A549 (cell line): ENCODE measurements at regions not wholly inside any gene's neighbourhood (a gene's known extent, or its start where the extent isn't known, plus 50 kb on each side); places are given as distances from the start of the nearest gene placed in this dataset.

Experiments
- ATAC-seq, 2 experiments: fragments of 200-7000 bp in 1 of 2; fragments of >200 bp in 1 of 2; cut with Nextera tagmentation in 1 of 2; cut with Tn5 transposase in 1 of 2; 3 replicates each; pipeline versions ENCODE4 v1.8.0 to v1.9.1; 2018 to 2020; ENCODE audit warnings: mild to moderate bottlenecking in 1 of 2, moderate library complexity in 1 of 2
- CTCF ChIA-PET: fragments of 300-600 bp; sonication (Branson Sonifier 250); formaldehyde crosslinking; extraction: SDS; loops from one replicate; lab custom pipeline; 2021; ENCODE audit warnings: antibody characterized with exemption, inconsistent platforms; lab: Yijun Ruan, JAX
- POLR2A ChIA-PET: fragments of 350-600 bp; formaldehyde crosslinking; extraction: SDS; loops from one replicate; lab custom pipeline; 2021; ENCODE audit warnings: antibody characterized with exemption, inconsistent platforms; lab: Yijun Ruan, JAX
- DNase-seq, 2 experiments: peaks; one replicate each; pipeline versions ENCODE4 v3.0.0 to v3.0.0-alpha.2; 2011 to 2016; ENCODE audit warnings: low read depth in 1 of 2, low spot score in 1 of 2
- FAIRE-seq: peaks from 2 replicates; lab custom pipeline; 2011; peaks lifted over from hg19 to GRCh38; lab: Jason Lieb, UNC
- H3K27ac ChIP-seq, 2 experiments: fragments of >200 bp; sonication (Bioruptor Twin); formaldehyde crosslinking; 3 replicates each; pipeline ENCODE4 v1.5.1; 2016 to 2017
- H3K4me1 ChIP-seq: fragments of >200 bp; sonication (Bioruptor Twin); formaldehyde crosslinking; 3 replicates; pipeline ENCODE4 v1.6.1; 2016
- H3K4me2 ChIP-seq: fragments of >200 bp; sonication (Bioruptor Twin); formaldehyde crosslinking; 3 replicates; pipeline ENCODE4 v1.6.1; 2016
- H3K4me3 ChIP-seq: fragments of >200 bp; sonication (Bioruptor Twin); formaldehyde crosslinking; 3 replicates; pipeline ENCODE4 v1.5.1; 2016
- H3K9me3 ChIP-seq: fragments of >200 bp; sonication (Bioruptor Twin); formaldehyde crosslinking; 3 replicates; pipeline ENCODE4 v1.6.1; 2016
- CBX2 ChIP-seq: fragments of 200-600 bp; sonication (generic); IDR thresholded peaks from 2 replicates; pipeline ENCODE4 v1.6.1; 2016; ENCODE audit warnings: low read depth, mild to moderate bottlenecking, borderline replicate concordance
- CEBPB ChIP-seq, 2 experiments: fragments of >200 bp in 1 of 2; sonication (Bioruptor Twin) in 1 of 2; formaldehyde crosslinking in 1 of 2; IDR thresholded peaks; 2 replicates each; pipeline ENCODE4 v1.6.1; 2012 to 2016
- CHD2 ChIP-seq: fragments of 150-350 bp; IDR thresholded peaks from 2 replicates; pipeline ENCODE4 v1.6.1; 2014; ENCODE audit warnings: low read length; ENCODE audit not compliant: partially characterized antibody
- CHD4 ChIP-seq: fragments of 200-600 bp; sonication (generic); IDR thresholded peaks from 2 replicates; pipeline ENCODE4 v1.6.1; 2016; ENCODE audit warnings: antibody characterized with exemption, mild to moderate bottlenecking, borderline replicate concordance
- EHF ChIP-seq: fragments of 250-450 bp; sonication (Bioruptor Pico); IDR thresholded peaks from 2 replicates; pipeline ENCODE4 v1.5.0; 2020; ENCODE audit warnings: mild to moderate bottlenecking
- EP300 ChIP-seq, 2 experiments: fragments of >200 bp; sonication (Bioruptor Twin); formaldehyde crosslinking; IDR thresholded peaks; 2 replicates in 1 of 2; 3 replicates in 1 of 2; pipeline ENCODE4 v1.6.1; 2016 to 2017
- FOSB ChIP-seq: fragments of 250-450 bp; sonication (Bioruptor Pico); IDR thresholded peaks from 2 replicates; pipeline ENCODE4 v1.5.0; 2020; ENCODE audit warnings: mild to moderate bottlenecking, moderate library complexity
- FOSL2 ChIP-seq, 2 experiments: fragments of 450-650 bp in 1 of 2; fragments of >200 bp in 1 of 2; sonication (Bioruptor Twin) in 1 of 2; formaldehyde crosslinking; IDR thresholded peaks; 2 replicates each; pipeline versions ENCODE4 v1.5.0 to v1.6.1; 2016 to 2020; ENCODE audit warnings: mild to moderate bottlenecking in 1 of 2, moderate library complexity in 1 of 2
- GATA3 ChIP-seq: IDR thresholded peaks from 2 replicates; pipeline ENCODE4 v1.6.1; 2012; ENCODE audit warnings: borderline replicate concordance
- HDAC2 ChIP-seq: fragments of 200-600 bp; sonication (generic); IDR thresholded peaks from 2 replicates; pipeline ENCODE4 v1.6.1; 2016
- KDM1A ChIP-seq: fragments of 200-600 bp; sonication (generic); IDR thresholded peaks from 2 replicates; pipeline ENCODE4 v1.6.1; 2016; ENCODE audit warnings: low read depth, mild to moderate bottlenecking
- KDM5A ChIP-seq: fragments of 200-600 bp; sonication (generic); IDR thresholded peaks from 2 replicates; pipeline ENCODE4 v1.6.1; 2016; ENCODE audit warnings: antibody characterized with exemption, mild to moderate bottlenecking
- MYC ChIP-seq: IDR thresholded peaks from 2 replicates; pipeline ENCODE4 v1.6.1; 2012; ENCODE audit warnings: mild to moderate bottlenecking, inconsistent platforms, low read length, improper control_type of control experiment, borderline replicate concordance
- POLR2A ChIP-seq: IDR thresholded peaks from 2 replicates; pipeline ENCODE4 v1.6.1; 2012; ENCODE audit warnings: mild to moderate bottlenecking, low read length
- RCOR1 ChIP-seq: fragments of 150-350 bp; IDR thresholded peaks from 2 replicates; pipeline ENCODE4 v1.6.1; 2014; ENCODE audit warnings: antibody characterized with exemption, low read length, low read depth
- RFX5 ChIP-seq: fragments of 450-650 bp; IDR thresholded peaks from 2 replicates; pipeline ENCODE4 v1.7.1; 2014; ENCODE audit warnings: antibody characterized with exemption, mild to moderate bottlenecking, moderate library complexity
- RNF2 ChIP-seq: fragments of 200-600 bp; sonication (generic); IDR thresholded peaks from 2 replicates; pipeline ENCODE4 v1.6.1; 2016; ENCODE audit warnings: low read depth, mild to moderate bottlenecking, antibody characterized with exemption, moderate library complexity, borderline replicate concordance
- SMC3 ChIP-seq: fragments of >200 bp; sonication (Bioruptor Twin); formaldehyde crosslinking; IDR thresholded peaks from 3 replicates; pipeline ENCODE4 v1.6.1; 2018; ENCODE audit warnings: inconsistent platforms
- SREBF2 ChIP-seq: fragments of 450-650 bp; IDR thresholded peaks from 2 replicates; pipeline ENCODE4 v1.6.1; 2014; ENCODE audit warnings: mild to moderate bottlenecking, moderate library complexity
- ZC3H11A ChIP-seq: fragments of 450-650 bp; IDR thresholded peaks from 2 replicates; pipeline ENCODE4 v1.6.1; 2014; ENCODE audit warnings: antibody characterized with exemption, mild to moderate bottlenecking
- ZFP36 ChIP-seq: fragments of 450-650 bp; IDR thresholded peaks from 2 replicates; pipeline ENCODE4 v1.6.1; 2014; ENCODE audit warnings: borderline replicate concordance; ENCODE audit not compliant: partially characterized antibody
- WGBS: methylation state at CpG from one replicate; pipeline ENCODE4 v1.1.6; 2017; ENCODE audit errors: missing lambda C conversion rate; 5-methylcytosine and 5-hydroxymethylcytosine counted together
- TF ChIP-seq, protein P1 (sequence below): fragments of >200 bp; sonication (Bioruptor Twin); formaldehyde crosslinking; IDR thresholded peaks from 3 replicates; pipeline ENCODE4 v1.6.1; 2016
- TF ChIP-seq, protein P2 (sequence below): fragments of 450-650 bp; IDR thresholded peaks from 2 replicates; pipeline ENCODE4 v1.6.1; 2014; ENCODE audit warnings: antibody characterized with exemption
- TF ChIP-seq, protein P3 (sequence below): fragments of 200-600 bp; sonication (generic); IDR thresholded peaks from 2 replicates; pipeline ENCODE4 v1.6.1; 2016; ENCODE audit warnings: antibody characterized with exemption, mild to moderate bottlenecking, moderate library complexity
- TF ChIP-seq, protein P4 (sequence below): fragments of 250-450 bp; sonication (Bioruptor Pico); IDR thresholded peaks from 2 replicates; pipeline ENCODE4 v1.5.0; 2020; ENCODE audit warnings: low read depth, mild to moderate bottlenecking, moderate library complexity
- TF ChIP-seq, protein P5 (sequence below): IDR thresholded peaks from 2 replicates; pipeline ENCODE4 v1.6.1; 2012

DNA sequence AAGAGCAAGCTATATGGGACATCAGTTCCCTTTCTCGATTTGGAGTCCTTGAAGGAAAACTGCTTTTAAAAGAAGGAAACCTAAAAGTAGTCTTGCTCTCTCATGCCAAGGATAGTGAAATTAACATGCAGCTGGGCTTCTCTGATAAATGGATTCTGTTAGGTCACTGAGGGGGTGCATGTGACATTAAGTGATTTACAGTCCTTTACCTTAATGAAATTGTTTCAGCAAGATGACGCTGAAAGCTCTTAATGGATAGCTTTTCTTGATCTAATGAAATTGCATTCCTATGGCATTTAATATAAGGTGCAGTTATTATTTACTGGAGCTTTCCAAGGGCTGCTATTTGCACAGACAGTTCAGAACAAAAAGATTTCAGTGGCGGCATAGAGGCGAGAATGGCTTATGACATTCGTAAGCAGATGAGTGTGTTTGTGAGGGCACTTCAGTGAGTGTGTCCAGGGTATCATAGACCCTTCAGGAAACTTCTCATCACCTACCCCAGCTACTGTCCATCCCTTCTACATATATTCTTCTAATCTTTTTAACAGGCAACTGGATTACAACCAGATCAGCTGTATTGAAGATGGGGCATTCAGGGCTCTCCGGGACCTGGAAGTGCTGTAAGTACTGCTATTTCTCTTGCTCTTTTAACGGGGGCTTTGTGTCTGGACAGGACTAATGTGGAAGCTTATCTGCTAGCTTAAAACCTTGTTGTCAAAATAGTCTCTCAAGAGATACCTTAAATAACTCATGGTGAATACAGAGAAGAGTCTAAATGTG lies 219.9 kb upstream of the PACRGL start:
- H3K27ac ChIP-seq: no peak overlapping the region
- DNase-seq (no peak), ATAC-seq (no peak), FAIRE-seq (no peak)
- no peak for TF ChIP-seq SREBF2
- ChIA-PET POLR2A (no interaction called here), CTCF (interaction anchor here (1.5 kb wide), 1 partner anchor 64 kb away, joined by 4 read pairs; no protein-coding TSS in a partner anchor)
- no peak overlapping the region for H3K4me2 ChIP-seq
- H3K9me3 ChIP-seq: no peaks in the 10 kb centered on the region
- no peaks in the 10 kb centered on the region for H3K4me1 ChIP-seq
- WGBS: 45% methylated on average over 7 of the region's 7 CpGs
- no peak overlapping the region for H3K4me3 ChIP-seq

DNA sequence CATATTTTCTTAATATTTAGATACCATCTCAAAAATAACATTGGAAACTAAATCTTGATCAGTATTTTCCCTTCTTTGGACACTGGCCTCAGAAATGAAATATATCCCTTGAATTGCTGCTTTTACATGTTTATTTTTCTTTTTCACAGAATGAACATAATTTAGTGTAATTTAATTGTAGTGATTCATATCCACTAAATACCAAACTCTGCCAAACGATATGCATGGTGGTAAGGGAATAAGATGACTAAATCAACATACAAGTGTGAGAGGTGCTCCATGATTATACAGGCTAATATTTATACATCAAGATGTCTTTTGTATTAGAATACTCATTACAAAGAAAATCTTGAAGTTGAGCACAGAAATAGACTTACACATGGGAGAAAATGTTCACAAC lies 216.8 kb upstream of the PACRGL start:
- no peak for ATAC-seq
- Histone ChIP-seq H3K4me1 (no peaks in the 10 kb centered on the region), H3K4me2 (no peak overlapping the region), H3K27ac (no peak overlapping the region), H3K9me3 (no peaks in the 10 kb centered on the region), H3K4me3 (no peak overlapping the region)
- CTCF ChIA-PET: no interaction called here
- FAIRE-seq: no peak
- WGBS: 0% methylated on average over 1 of the region's 1 CpG
- DNase-seq: no peak
- POLR2A ChIA-PET: no interaction called here
- TF ChIP-seq, protein P1, sequence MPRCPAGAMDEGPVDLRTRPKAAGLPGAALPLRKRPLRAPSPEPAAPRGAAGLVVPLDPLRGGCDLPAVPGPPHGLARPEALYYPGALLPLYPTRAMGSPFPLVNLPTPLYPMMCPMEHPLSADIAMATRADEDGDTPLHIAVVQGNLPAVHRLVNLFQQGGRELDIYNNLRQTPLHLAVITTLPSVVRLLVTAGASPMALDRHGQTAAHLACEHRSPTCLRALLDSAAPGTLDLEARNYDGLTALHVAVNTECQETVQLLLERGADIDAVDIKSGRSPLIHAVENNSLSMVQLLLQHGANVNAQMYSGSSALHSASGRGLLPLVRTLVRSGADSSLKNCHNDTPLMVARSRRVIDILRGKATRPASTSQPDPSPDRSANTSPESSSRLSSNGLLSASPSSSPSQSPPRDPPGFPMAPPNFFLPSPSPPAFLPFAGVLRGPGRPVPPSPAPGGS: no peak
- TF ChIP-seq, protein P2, sequence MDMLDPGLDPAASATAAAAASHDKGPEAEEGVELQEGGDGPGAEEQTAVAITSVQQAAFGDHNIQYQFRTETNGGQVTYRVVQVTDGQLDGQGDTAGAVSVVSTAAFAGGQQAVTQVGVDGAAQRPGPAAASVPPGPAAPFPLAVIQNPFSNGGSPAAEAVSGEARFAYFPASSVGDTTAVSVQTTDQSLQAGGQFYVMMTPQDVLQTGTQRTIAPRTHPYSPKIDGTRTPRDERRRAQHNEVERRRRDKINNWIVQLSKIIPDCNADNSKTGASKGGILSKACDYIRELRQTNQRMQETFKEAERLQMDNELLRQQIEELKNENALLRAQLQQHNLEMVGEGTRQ: no peak
- TF ChIP-seq CHD4 (no peak), POLR2A (no peak), FOSL2 (IDR thresholded peaks at IDR 0.05) (no peak), FOSL2 (CRISPR knock-in tag; IDR thresholded peaks at IDR 0.05) (no peak), KDM5A (no peak), EHF (no peak), RNF2 (no peak), SMC3 (no peak), EP300 (IDR thresholded peaks at IDR 0.05) (no peak), ZFP36 (no peak), KDM1A (no peak), FOSB (no peak), HDAC2 (no peak)
- TF ChIP-seq, protein P3, sequence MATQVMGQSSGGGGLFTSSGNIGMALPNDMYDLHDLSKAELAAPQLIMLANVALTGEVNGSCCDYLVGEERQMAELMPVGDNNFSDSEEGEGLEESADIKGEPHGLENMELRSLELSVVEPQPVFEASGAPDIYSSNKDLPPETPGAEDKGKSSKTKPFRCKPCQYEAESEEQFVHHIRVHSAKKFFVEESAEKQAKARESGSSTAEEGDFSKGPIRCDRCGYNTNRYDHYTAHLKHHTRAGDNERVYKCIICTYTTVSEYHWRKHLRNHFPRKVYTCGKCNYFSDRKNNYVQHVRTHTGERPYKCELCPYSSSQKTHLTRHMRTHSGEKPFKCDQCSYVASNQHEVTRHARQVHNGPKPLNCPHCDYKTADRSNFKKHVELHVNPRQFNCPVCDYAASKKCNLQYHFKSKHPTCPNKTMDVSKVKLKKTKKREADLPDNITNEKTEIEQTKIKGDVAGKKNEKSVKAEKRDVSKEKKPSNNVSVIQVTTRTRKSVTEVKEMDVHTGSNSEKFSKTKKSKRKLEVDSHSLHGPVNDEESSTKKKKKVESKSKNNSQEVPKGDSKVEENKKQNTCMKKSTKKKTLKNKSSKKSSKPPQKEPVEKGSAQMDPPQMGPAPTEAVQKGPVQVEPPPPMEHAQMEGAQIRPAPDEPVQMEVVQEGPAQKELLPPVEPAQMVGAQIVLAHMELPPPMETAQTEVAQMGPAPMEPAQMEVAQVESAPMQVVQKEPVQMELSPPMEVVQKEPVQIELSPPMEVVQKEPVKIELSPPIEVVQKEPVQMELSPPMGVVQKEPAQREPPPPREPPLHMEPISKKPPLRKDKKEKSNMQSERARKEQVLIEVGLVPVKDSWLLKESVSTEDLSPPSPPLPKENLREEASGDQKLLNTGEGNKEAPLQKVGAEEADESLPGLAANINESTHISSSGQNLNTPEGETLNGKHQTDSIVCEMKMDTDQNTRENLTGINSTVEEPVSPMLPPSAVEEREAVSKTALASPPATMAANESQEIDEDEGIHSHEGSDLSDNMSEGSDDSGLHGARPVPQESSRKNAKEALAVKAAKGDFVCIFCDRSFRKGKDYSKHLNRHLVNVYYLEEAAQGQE: no peak
- TF ChIP-seq, protein P4, sequence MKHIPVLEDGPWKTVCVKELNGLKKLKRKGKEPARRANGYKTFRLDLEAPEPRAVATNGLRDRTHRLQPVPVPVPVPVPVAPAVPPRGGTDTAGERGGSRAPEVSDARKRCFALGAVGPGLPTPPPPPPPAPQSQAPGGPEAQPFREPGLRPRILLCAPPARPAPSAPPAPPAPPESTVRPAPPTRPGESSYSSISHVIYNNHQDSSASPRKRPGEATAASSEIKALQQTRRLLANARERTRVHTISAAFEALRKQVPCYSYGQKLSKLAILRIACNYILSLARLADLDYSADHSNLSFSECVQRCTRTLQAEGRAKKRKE (CRISPR knock-in tag): no peak

DNA sequence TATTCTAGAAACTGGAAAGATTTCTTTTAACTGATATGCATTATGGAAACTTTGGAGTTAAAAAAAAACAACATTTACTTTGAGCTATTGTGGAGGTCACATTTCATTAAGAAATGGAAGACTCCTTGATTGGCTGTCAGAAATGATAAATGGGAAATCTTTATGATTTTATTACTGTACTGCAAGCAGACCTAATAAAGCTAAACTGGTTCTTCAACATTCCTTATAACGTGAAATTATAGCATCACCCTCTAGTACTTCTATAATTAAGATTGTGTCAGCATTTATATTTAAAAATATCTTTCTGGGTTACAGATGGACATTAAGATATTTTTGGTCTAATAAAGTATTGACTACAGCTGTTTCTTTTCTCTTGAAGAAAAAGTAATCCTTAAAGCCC lies 213.8 kb upstream of the PACRGL start:
- no peak for FAIRE-seq
- 7% methylated on average over 1 of the region's 1 CpG for WGBS
- POLR2A ChIA-PET: no interaction called here
- TF ChIP-seq, protein P5, sequence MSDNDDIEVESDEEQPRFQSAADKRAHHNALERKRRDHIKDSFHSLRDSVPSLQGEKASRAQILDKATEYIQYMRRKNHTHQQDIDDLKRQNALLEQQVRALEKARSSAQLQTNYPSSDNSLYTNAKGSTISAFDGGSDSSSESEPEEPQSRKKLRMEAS: no peak
- TF ChIP-seq GATA3: no peak
- no peak for TF ChIP-seq ZFP36
- TF ChIP-seq RFX5: no peak
- no peak for TF ChIP-seq FOSB
- no peak for TF ChIP-seq ZC3H11A
- TF ChIP-seq MYC: no peak
- no peak for TF ChIP-seq RCOR1
- TF ChIP-seq CEBPB (IDR thresholded peaks at IDR 0.05): no peak
- no peak for TF ChIP-seq KDM5A
- no peak for TF ChIP-seq CBX2
- no peak for TF ChIP-seq CHD2

More for the DNA sequence above, 213.8 kb upstream of the PACRGL start:
- DNase-seq: no peak
- H3K4me2 ChIP-seq: no peak overlapping the region
- H3K4me3 ChIP-seq: no peak overlapping the region
- no peaks in the 10 kb centered on the region for H3K4me1 ChIP-seq
- H3K9me3 ChIP-seq: no peaks in the 10 kb centered on the region
- CTCF ChIA-PET: no interaction called here
- H3K27ac ChIP-seq: no peak overlapping the region
- ATAC-seq: no peak
